Kidney capillary endothelial cell (primary cell): ENCODE measurements at regions not wholly inside any gene's neighbourhood (a gene's known extent, or its start where the extent isn't known, plus 50 kb on each side); places are given as distances from the start of the nearest gene placed in this dataset.

ENCODE experiments used
- DNase-seq: peaks from one replicate; pipeline ENCODE4 v3.0.0-alpha.2; 2018; ENCODE audit warnings: low spot score

- no peak for DNase-seq
Measured at GRCh38 chr2:165033402-165033801, 78.1 kb upstream of the SLC38A11 start.

GRCh38 chr2:165032559-165032958 lies 77.2 kb upstream of the SLC38A11 start:
- no peak for DNase-seq

GRCh38 chr2:165024199-165024598 lies 68.9 kb upstream of the SLC38A11 start:
- no peak for DNase-seq

- DNase-seq: no peak
Measured at GRCh38 chr2:165022781-165023180, 67.5 kb upstream of the SLC38A11 start.

- no peak for DNase-seq
Measured at GRCh38 chr2:165017966-165018596, 62.8 kb upstream of the SLC38A11 start.

- peak; percentile 13 for DNase-seq
Measured at GRCh38 chr2:165016772-165017411, 61.6 kb upstream of the SLC38A11 start.

GRCh38 chr2:165015052-165015642 lies 59.8 kb upstream of the SLC38A11 start:
- peak; percentile 68 for DNase-seq

- no peak for DNase-seq
Measured at GRCh38 chr2:165013944-165014619, 58.8 kb upstream of the SLC38A11 start.

- DNase-seq: no peak
Measured at GRCh38 chr2:165011199-165011598, 55.9 kb upstream of the SLC38A11 start.

- DNase-seq: no peak
Measured at GRCh38 chr2:165010556-165010955, 55.2 kb upstream of the SLC38A11 start.

GRCh38 chr2:165009466-165009865 lies 54.1 kb upstream of the SLC38A11 start:
- DNase-seq: no peak

- DNase-seq: no peak
Measured at GRCh38 chr2:165008730-165009315, 53.5 kb upstream of the SLC38A11 start.

- no peak for DNase-seq
Measured at GRCh38 chr2:165007161-165007744, 51.9 kb upstream of the SLC38A11 start.
